Ishikawa (cell line): ENCODE measurements at regions not wholly inside any gene's neighbourhood (a gene's known extent, or its start where the extent isn't known, plus 50 kb on each side); places are given as distances from the start of the nearest gene placed in this dataset.

Experiments used
- CEBPB ChIP-seq: IDR thresholded peaks from 2 replicates; pipeline ENCODE4 v1.6.1; 2012
- CREB1 ChIP-seq: IDR thresholded peaks from 2 replicates; pipeline ENCODE4 v1.6.1; 2012; ENCODE audit warnings: low read depth
- EGR1 ChIP-seq: IDR thresholded peaks from 2 replicates; pipeline ENCODE4 v1.6.1; 2012
- EP300 ChIP-seq: IDR thresholded peaks from 2 replicates; pipeline ENCODE4 v1.6.1; 2012; ENCODE audit warnings: borderline replicate concordance
- FOXM1 ChIP-seq: IDR thresholded peaks from 2 replicates; pipeline ENCODE4 v1.6.1; 2012; ENCODE audit warnings: low read depth, borderline replicate concordance
- MAX ChIP-seq: IDR thresholded peaks from 2 replicates; pipeline ENCODE4 v1.6.1; 2012
- NFIC ChIP-seq: IDR thresholded peaks from 2 replicates; pipeline ENCODE4 v1.6.1; 2012
- RAD21 ChIP-seq: IDR thresholded peaks from 2 replicates; pipeline ENCODE4 v1.6.1; 2012; ENCODE audit warnings: low read depth
- REST ChIP-seq: IDR thresholded peaks from 2 replicates; pipeline ENCODE4 v1.6.1; 2012; ENCODE audit warnings: low read depth, mild to moderate bottlenecking
- TAF1 ChIP-seq: IDR thresholded peaks from 2 replicates; pipeline ENCODE4 v1.6.1; 2012; ENCODE audit warnings: low read depth, mild to moderate bottlenecking
- TCF12 ChIP-seq: IDR thresholded peaks from 2 replicates; pipeline ENCODE4 v1.6.1; 2012; ENCODE audit warnings: low read depth
- TEAD4 ChIP-seq: IDR thresholded peaks from 2 replicates; pipeline ENCODE4 v1.6.1; 2012
- USF1 ChIP-seq: IDR thresholded peaks from 2 replicates; pipeline ENCODE4 v1.6.1; 2012
- YY1 ChIP-seq: IDR thresholded peaks from 2 replicates; pipeline ENCODE4 v1.6.1; 2012; ENCODE audit warnings: low read depth
- ZBTB7A ChIP-seq: IDR thresholded peaks from 2 replicates; pipeline ENCODE4 v1.6.1; 2012; ENCODE audit warnings: low read depth

DNA sequence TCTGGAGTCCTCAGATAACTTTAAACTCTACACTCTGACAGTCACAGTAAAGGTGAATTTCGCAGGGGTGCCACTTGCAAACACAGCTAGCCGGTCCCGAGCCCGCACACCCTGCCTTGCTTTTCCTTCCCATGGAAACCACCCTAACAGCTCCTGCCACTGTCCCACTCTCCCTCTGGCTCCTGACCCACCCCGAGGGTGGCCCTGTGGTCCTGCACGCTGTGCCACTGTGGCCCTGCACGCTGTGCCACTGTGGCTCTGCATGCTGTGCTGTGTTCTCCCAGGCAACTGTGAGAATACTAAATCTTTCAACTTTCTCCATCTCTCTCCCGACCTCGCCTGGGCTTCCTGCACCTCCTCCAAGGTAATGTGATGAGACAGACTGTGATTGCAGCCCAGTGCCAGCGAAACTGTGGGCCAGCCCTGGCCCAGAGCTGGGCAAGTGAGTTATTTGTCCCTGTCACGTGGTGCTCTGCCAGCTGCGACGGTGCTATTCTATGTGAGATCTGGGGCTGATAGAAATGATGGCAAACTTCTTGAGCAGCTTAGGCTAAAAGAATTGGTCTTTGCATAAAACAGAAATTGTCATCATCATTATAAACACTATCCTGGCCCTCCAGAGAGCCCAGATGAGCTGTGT, 63.4 kb upstream of the TARBP1 start:
- TF ChIP-seq TAF1 (no peak), YY1 (no peak), MAX (no peak), REST (no peak), EGR1 (no peak), RAD21 (no peak), FOXM1 (no peak), USF1 (no peak)

DNA sequence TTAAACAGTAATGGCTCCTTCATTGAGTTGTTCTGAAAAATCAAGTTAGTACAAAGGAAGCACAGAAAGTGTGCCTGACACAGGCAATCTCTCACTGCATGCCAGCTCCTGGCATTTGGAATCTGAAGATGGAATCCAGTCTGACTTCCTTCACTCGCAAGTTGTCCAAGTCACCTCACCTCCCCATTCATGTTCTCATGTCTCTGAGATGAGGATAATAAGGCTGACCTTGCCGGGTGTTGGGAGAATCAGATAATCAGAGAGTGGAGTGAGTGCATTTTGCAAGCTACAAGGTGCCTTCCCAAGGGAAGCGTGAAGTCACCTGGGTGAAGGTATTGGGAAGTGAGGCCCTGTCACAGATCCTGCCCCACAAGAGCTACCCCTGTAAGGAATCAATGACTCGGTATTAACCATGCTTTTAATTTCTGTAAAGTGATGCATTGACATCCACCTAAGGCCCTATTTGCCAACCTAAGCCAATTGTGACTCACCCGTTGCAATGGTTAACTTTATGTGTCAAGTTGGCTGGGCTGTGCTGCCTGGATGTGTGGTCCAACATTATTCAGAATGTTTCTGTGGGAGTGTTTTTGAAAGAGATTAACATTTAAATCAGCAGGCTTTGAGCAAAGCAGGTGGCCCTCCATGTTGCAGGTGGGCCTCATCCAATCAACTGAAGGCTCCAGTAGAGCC, 62.5 kb upstream of the TARBP1 start:
- TF ChIP-seq TEAD4, result no peak
- no peak for TF ChIP-seq TCF12
- TF ChIP-seq REST, result no peak
- TF ChIP-seq USF1, result no peak
- no peak for TF ChIP-seq NFIC
- no peak for TF ChIP-seq YY1
- TF ChIP-seq TAF1, result no peak
- TF ChIP-seq RAD21, result no peak
- no peak for TF ChIP-seq FOXM1
- TF ChIP-seq ZBTB7A, result no peak
- TF ChIP-seq CEBPB, result no peak
- no peak for TF ChIP-seq EP300
- no peak for TF ChIP-seq EGR1
- TF ChIP-seq CREB1, result no peak
- TF ChIP-seq MAX, result no peak

DNA sequence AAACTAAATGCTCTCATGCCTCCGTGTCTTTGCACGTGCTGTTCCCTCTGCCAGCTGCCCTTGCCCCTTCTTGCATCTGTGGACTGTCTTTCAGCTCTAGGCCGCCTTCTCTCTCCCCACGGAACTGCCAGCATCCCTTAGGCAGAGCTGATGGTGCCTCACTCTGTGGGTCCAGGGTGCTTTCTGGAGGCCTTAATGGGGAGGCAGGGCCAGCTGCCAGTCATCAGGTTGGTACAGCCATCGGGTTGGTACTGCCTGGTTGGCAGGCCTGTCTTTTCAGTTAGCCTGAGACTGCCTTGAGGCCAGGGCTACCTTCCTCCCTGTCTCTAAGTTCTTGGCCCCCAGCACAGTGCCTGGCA, 61.4 kb upstream of the TARBP1 start:
- TF ChIP-seq RAD21 (no peak), TAF1 (no peak), CREB1 (no peak), TCF12 (no peak), MAX (no peak), ZBTB7A (no peak), EP300 (no peak), NFIC (no peak), REST (no peak), CEBPB (no peak), FOXM1 (no peak), USF1 (no peak), YY1 (no peak), TEAD4 (no peak)
